ENCODE measurements at regions not wholly inside any gene's neighbourhood (a gene's known extent, or its start where the extent isn't known, plus 50 kb on each side); places are given as distances from the start of the nearest gene placed in this dataset.

GRCh38 chr7:152984421-152984820, 224.9 kb downstream of the ACTR3B start:
- H3K36me3 Mint-ChIP-seq, result no peaks in the 10 kb centered on the region
- H3K27ac Mint-ChIP-seq, result no peak overlapping the region
- no peak overlapping the region for H3K4me3 Mint-ChIP-seq
- TF ChIP-seq CTCF (conservative IDR thresholded peaks at IDR 0.05), result no peak
- no peak for DNase-seq (ENCODE audit: extremely low spot score, unreplicated experiment)
- H3K27me3 Mint-ChIP-seq, result peaks cover 6% of the 10 kb centered on the region
- H3K4me1 Mint-ChIP-seq (ENCODE audit: unreplicated experiment), result peaks cover 11% of the 10 kb centered on the region
- H3K9me3 Mint-ChIP-seq, result peaks cover 4% of the 10 kb centered on the region

- Mint-ChIP-seq H3K4me3 (no peak overlapping the region), H3K27ac (no peak overlapping the region), H3K9me3 (peaks cover 12% of the 10 kb centered on the region), H3K27me3 (no peaks in the 10 kb centered on the region), H3K4me1 (ENCODE audit: unreplicated experiment) (peaks cover 18% of the 10 kb centered on the region), H3K36me3 (peaks cover 6% of the 10 kb centered on the region)
- DNase-seq (ENCODE audit: extremely low spot score, unreplicated experiment), result no peak
- no peak for TF ChIP-seq CTCF (conservative IDR thresholded peaks at IDR 0.05)
These were observed 226.8 kb downstream of the ACTR3B start for GRCh38 chr7:152986376-152986775.

- peaks cover 18% of the 10 kb centered on the region for H3K4me1 Mint-ChIP-seq (ENCODE audit: unreplicated experiment)
- DNase-seq (ENCODE audit: extremely low spot score, unreplicated experiment), result no peak
- H3K9me3 Mint-ChIP-seq, result peaks cover 12% of the 10 kb centered on the region
- H3K27ac Mint-ChIP-seq, result no peak overlapping the region
- no peak for TF ChIP-seq CTCF (conservative IDR thresholded peaks at IDR 0.05)
- no peak overlapping the region for H3K4me3 Mint-ChIP-seq
- peaks cover 6% of the 10 kb centered on the region for H3K36me3 Mint-ChIP-seq
- no peaks in the 10 kb centered on the region for H3K27me3 Mint-ChIP-seq
These were observed 228.1 kb downstream of the ACTR3B start for GRCh38 chr7:152987656-152988055.

GRCh38 chr7:152989889-152990380, 230.4 kb downstream of the ACTR3B start:
- H3K4me1 Mint-ChIP-seq (ENCODE audit: unreplicated experiment), result peaks cover 16% of the 10 kb centered on the region
- no peaks in the 10 kb centered on the region for H3K27me3 Mint-ChIP-seq
- H3K4me3 Mint-ChIP-seq, result peak overlapping the region; percentile 56
- peak overlapping the region; percentile 96 for H3K27ac Mint-ChIP-seq
- H3K36me3 Mint-ChIP-seq, result peaks cover 6% of the 10 kb centered on the region
- peaks cover 12% of the 10 kb centered on the region for H3K9me3 Mint-ChIP-seq
- no peak for TF ChIP-seq CTCF (conservative IDR thresholded peaks at IDR 0.05)
- no peak for DNase-seq (ENCODE audit: extremely low spot score, unreplicated experiment)

GRCh38 chr7:152998420-152998819, 238.9 kb downstream of the ACTR3B start:
- H3K27ac Mint-ChIP-seq, result no peak overlapping the region
- TF ChIP-seq CTCF (conservative IDR thresholded peaks at IDR 0.05), result no peak
- H3K4me3 Mint-ChIP-seq, result no peak overlapping the region
- H3K4me1 Mint-ChIP-seq (ENCODE audit: unreplicated experiment), result no peaks in the 10 kb centered on the region
- no peaks in the 10 kb centered on the region for H3K36me3 Mint-ChIP-seq
- no peak for DNase-seq (ENCODE audit: extremely low spot score, unreplicated experiment)
- peaks cover 5% of the 10 kb centered on the region for H3K9me3 Mint-ChIP-seq
- no peaks in the 10 kb centered on the region for H3K27me3 Mint-ChIP-seq

GRCh38 chr7:153002115-153002514, 242.6 kb downstream of the ACTR3B start:
- H3K4me3 Mint-ChIP-seq, result no peak overlapping the region
- peaks cover 5% of the 10 kb centered on the region for H3K9me3 Mint-ChIP-seq
- H3K36me3 Mint-ChIP-seq, result no peaks in the 10 kb centered on the region
- no peaks in the 10 kb centered on the region for H3K4me1 Mint-ChIP-seq (ENCODE audit: unreplicated experiment)
- no peak for DNase-seq (ENCODE audit: extremely low spot score, unreplicated experiment)
- H3K27ac Mint-ChIP-seq, result no peak overlapping the region
- H3K27me3 Mint-ChIP-seq, result no peaks in the 10 kb centered on the region
- no peak for TF ChIP-seq CTCF (conservative IDR thresholded peaks at IDR 0.05)
